Hepatocyte (in vitro differentiated cells): ENCODE measurements at regions not wholly inside any gene's neighbourhood (a gene's known extent, or its start where the extent isn't known, plus 50 kb on each side); places are given as distances from the start of the nearest gene placed in this dataset.

Experiments used
- CTCF ChIP-seq: fragments of 200-600 bp; sonication (generic); IDR thresholded peaks from 2 replicates; pipeline ENCODE4 v1.5.1; 2016; ENCODE audit warnings: antibody characterized with exemption, mild to moderate bottlenecking; ENCODE audit not compliant: poor library complexity
- EZH2 ChIP-seq: fragments of 200-600 bp; sonication (generic); IDR thresholded peaks from 2 replicates; pipeline ENCODE4 v1.6.1; 2016; ENCODE audit warnings: antibody characterized with exemption, mild to moderate bottlenecking, borderline replicate concordance
- EZH2phosphoT487 ChIP-seq: fragments of 200-600 bp; sonication (generic); IDR thresholded peaks from one replicate; pipeline ENCODE4 v1.6.1; 2018; ENCODE audit warnings: antibody characterized with exemption, mild to moderate bottlenecking, low read depth, moderate library complexity; ENCODE audit not compliant: unreplicated experiment, severe bottlenecking

GRCh38 chr5:31120642-31120948 is 72.9 kb upstream of the CDH6 start:
- TF ChIP-seq EZH2 = no peak
- TF ChIP-seq CTCF = no peak
- TF ChIP-seq EZH2phosphoT487 = no peak
